ENCODE measurements at regions not wholly inside any gene's neighbourhood (a gene's known extent, or its start where the extent isn't known, plus 50 kb on each side); places are given as distances from the start of the nearest gene placed in this dataset.

GRCh38 chr15:95261546-95261945 is 1030.2 kb downstream of the MCTP2 start:
- DNase-seq: no peak
- Histone ChIP-seq H3K4me3 (ENCODE audit: insufficient read depth, low read depth, low read length) (no peak overlapping the region), H3K27me3 (ENCODE audit: control insufficient read depth, insufficient read depth, low read length) (no peaks in the 10 kb centered on the region), H3K36me3 (replicated peaks; ENCODE audit: control insufficient read depth, insufficient read depth, low read length) (no peaks in the 10 kb centered on the region)

GRCh38 chr15:95261968-95262367 is 1030.6 kb downstream of the MCTP2 start:
- DNase-seq: no peak
- no peaks in the 10 kb centered on the region for H3K27me3 ChIP-seq (ENCODE audit: control insufficient read depth, insufficient read depth, low read length)
- H3K36me3 ChIP-seq (replicated peaks; ENCODE audit: control insufficient read depth, insufficient read depth, low read length): no peaks in the 10 kb centered on the region
- no peak overlapping the region for H3K4me3 ChIP-seq (ENCODE audit: insufficient read depth, low read depth, low read length)

- Histone ChIP-seq H3K4me3 (ENCODE audit: insufficient read depth, low read depth, low read length) (no peak overlapping the region), H3K27me3 (ENCODE audit: control insufficient read depth, insufficient read depth, low read length) (no peaks in the 10 kb centered on the region), H3K36me3 (replicated peaks; ENCODE audit: control insufficient read depth, insufficient read depth, low read length) (no peaks in the 10 kb centered on the region)
- no peak for DNase-seq
Measured at GRCh38 chr15:95262866-95263564, 1031.7 kb downstream of the MCTP2 start.

DNA sequence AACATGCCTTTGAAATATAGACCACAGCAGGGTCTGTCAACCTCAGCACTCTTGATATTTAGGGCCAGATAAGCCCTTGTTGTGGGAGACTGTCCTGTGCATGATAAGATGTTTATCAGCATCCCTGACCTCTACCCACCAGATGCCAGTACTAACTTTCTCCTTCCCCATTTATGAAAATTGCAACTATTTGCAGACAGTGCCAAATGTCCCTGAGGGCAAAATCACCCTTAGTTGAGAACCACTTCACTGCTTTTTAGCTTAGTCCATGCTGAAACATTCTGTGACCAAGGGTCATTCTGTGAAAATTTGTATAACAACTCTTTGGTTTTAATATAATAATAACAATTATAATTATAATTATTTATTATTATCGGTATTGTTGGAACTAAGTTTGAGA is 1032.4 kb downstream of the MCTP2 start:
- no peak overlapping the region for H3K4me3 ChIP-seq (ENCODE audit: insufficient read depth, low read depth, low read length)
- no peak for DNase-seq
- no peaks in the 10 kb centered on the region for H3K27me3 ChIP-seq (ENCODE audit: control insufficient read depth, insufficient read depth, low read length)
- H3K36me3 ChIP-seq (replicated peaks; ENCODE audit: control insufficient read depth, insufficient read depth, low read length): no peaks in the 10 kb centered on the region

- Histone ChIP-seq H3K27me3 (ENCODE audit: control insufficient read depth, insufficient read depth, low read length) (no peaks in the 10 kb centered on the region), H3K36me3 (replicated peaks; ENCODE audit: control insufficient read depth, insufficient read depth, low read length) (no peaks in the 10 kb centered on the region), H3K4me3 (ENCODE audit: insufficient read depth, low read depth, low read length) (no peak overlapping the region)
- DNase-seq: no peak
Measured at GRCh38 chr15:95265419-95265997, 1034.1 kb downstream of the MCTP2 start.

DNA sequence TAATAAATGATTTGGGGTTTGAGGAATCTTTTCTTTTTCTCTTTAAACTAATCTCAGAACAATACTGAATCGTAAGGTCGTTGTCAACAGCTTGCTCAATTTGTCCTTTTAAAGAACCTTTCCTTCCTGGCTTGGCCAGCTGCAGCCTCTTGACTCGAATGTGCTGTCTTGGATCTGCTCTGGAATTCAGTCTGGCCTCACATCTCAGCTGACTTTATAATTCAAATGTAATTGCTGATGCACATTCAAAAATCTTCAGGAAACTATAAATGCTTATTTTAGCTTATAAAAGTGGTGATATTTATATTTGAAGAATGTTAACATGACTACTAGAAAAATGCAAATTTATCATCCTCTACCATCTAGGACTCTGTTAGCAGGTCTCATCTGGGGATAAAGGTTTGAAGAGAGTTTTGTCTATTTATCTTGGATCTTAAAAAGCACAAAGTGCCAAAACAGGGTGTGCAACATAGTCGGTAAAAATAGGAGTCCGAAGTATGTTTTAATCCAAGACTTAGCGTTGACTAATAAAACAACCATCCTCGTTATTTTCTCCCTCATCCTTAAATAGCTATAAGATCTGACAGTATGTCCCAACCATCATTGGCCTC is 1035.2 kb downstream of the MCTP2 start:
- no peak for DNase-seq
- Histone ChIP-seq H3K36me3 (replicated peaks; ENCODE audit: control insufficient read depth, insufficient read depth, low read length) (no peaks in the 10 kb centered on the region), H3K27me3 (ENCODE audit: control insufficient read depth, insufficient read depth, low read length) (no peaks in the 10 kb centered on the region), H3K4me3 (ENCODE audit: insufficient read depth, low read depth, low read length) (no peak overlapping the region)

DNA sequence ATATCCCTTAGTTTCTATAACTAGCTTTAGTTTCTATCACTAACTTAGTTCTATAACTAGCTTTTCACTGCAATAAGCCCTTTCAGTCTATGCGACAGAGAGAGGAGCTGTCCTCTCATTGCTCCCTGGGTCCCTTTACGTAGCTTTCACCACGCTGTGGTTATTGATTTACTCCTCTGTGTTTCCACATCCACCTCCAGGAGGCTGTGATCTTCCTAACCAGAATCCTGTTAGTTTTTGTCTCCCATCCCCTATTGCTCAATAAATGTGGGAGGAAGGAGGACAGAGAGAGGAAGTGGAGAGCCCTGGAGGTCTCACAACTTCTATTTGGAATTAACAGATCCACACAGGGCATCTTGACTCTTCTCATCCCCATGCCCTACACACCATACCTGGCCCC is 1036.1 kb downstream of the MCTP2 start:
- H3K27me3 ChIP-seq (ENCODE audit: control insufficient read depth, insufficient read depth, low read length): no peaks in the 10 kb centered on the region
- no peaks in the 10 kb centered on the region for H3K36me3 ChIP-seq (replicated peaks; ENCODE audit: control insufficient read depth, insufficient read depth, low read length)
- H3K4me3 ChIP-seq (ENCODE audit: insufficient read depth, low read depth, low read length): no peak overlapping the region
- DNase-seq: no peak

DNA sequence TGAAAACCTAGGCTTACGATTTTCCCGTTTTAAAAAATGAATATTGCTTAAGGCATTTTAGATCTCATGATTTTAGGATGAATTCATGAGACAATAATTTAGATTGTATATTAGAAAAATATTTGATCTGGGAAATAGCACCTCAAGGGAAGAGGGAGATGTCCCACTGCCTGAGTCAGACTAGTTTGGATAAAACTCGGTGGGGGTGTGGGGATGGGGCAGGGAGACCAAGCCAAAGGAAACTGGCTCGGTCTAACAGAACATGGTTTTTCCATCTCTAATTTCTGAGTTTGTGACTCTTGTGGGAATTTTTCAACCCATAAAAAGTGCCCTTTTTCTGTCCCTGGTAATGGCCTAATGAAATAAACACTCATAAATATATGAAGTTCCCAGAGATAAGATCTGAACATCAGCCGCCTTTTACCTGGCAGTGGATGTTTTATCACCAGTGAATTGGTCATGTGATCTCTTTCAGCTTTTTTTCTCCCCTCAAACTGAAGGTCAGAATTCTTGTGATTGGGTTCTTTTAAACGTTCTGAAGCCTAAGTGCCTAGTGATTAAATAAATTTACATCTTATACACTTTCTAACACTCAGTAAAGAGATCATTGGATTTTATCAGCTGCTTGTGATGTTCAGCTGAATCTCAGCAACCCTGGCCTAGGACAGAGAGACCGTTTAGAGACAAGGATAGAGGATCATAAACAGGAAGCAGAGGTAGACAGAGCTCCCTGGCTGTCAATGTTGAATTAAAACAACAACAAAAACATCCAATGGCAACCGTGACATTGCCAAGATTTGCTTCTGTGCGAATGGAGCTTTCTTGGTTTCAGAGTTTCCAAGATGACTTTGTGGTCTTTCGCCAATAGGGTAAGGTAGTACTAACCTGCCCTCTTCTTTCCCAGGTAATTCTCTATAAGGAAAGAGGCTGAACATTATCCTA is 1038.2 kb downstream of the MCTP2 start:
- Histone ChIP-seq H3K4me3 (ENCODE audit: insufficient read depth, low read depth, low read length) (no peak overlapping the region), H3K36me3 (replicated peaks; ENCODE audit: control insufficient read depth, insufficient read depth, low read length) (no peaks in the 10 kb centered on the region), H3K27me3 (ENCODE audit: control insufficient read depth, insufficient read depth, low read length) (no peaks in the 10 kb centered on the region)
- no peak for DNase-seq

- H3K27me3 ChIP-seq (ENCODE audit: control insufficient read depth, insufficient read depth, low read length): no peaks in the 10 kb centered on the region
- H3K36me3 ChIP-seq (replicated peaks; ENCODE audit: control insufficient read depth, insufficient read depth, low read length): no peaks in the 10 kb centered on the region
- DNase-seq: no peak
- no peak overlapping the region for H3K4me3 ChIP-seq (ENCODE audit: insufficient read depth, low read depth, low read length)
Measured at GRCh38 chr15:95274101-95274500, 1042.7 kb downstream of the MCTP2 start.

DNA sequence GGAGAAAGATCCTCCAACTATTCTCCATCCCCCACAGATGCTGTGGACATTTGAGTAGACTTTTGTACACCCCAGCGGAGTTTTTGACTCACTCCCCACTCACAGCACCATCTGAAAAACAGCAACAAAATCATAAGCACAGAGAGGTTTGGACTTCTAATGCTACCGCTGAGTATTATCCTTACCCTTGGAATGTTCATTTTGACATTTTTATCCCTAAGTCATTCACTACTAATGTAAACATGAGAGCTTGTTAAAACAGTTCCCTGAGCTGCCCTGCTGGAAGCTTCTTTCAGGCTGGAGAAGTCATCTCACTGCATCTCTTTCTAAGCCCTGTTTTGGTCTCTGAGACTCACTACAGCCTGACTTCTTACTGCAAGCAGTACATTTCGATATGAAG is 1045.9 kb downstream of the MCTP2 start:
- Histone ChIP-seq H3K36me3 (replicated peaks; ENCODE audit: control insufficient read depth, insufficient read depth, low read length) (no peaks in the 10 kb centered on the region), H3K4me3 (ENCODE audit: insufficient read depth, low read depth, low read length) (no peak overlapping the region), H3K27me3 (ENCODE audit: control insufficient read depth, insufficient read depth, low read length) (no peaks in the 10 kb centered on the region)
- DNase-seq: no peak

GRCh38 chr15:95278532-95279245 is 1047.3 kb downstream of the MCTP2 start:
- DNase-seq: no peak
- Histone ChIP-seq H3K27me3 (ENCODE audit: control insufficient read depth, insufficient read depth, low read length) (no peaks in the 10 kb centered on the region), H3K4me3 (ENCODE audit: insufficient read depth, low read depth, low read length) (no peak overlapping the region), H3K36me3 (replicated peaks; ENCODE audit: control insufficient read depth, insufficient read depth, low read length) (no peaks in the 10 kb centered on the region)

- DNase-seq: no peak
- Histone ChIP-seq H3K36me3 (replicated peaks; ENCODE audit: control insufficient read depth, insufficient read depth, low read length) (no peaks in the 10 kb centered on the region), H3K4me3 (ENCODE audit: insufficient read depth, low read depth, low read length) (no peak overlapping the region), H3K27me3 (ENCODE audit: control insufficient read depth, insufficient read depth, low read length) (no peaks in the 10 kb centered on the region)
Measured at GRCh38 chr15:95279277-95280019, 1048.1 kb downstream of the MCTP2 start.

- Histone ChIP-seq H3K36me3 (replicated peaks; ENCODE audit: control insufficient read depth, insufficient read depth, low read length) (no peaks in the 10 kb centered on the region), H3K4me3 (ENCODE audit: insufficient read depth, low read depth, low read length) (no peak overlapping the region), H3K27me3 (ENCODE audit: control insufficient read depth, insufficient read depth, low read length) (no peaks in the 10 kb centered on the region)
- no peak for DNase-seq
Measured at GRCh38 chr15:95280711-95281110, 1049.3 kb downstream of the MCTP2 start.

- Histone ChIP-seq H3K27me3 (ENCODE audit: control insufficient read depth, insufficient read depth, low read length) (no peaks in the 10 kb centered on the region), H3K4me3 (ENCODE audit: insufficient read depth, low read depth, low read length) (no peak overlapping the region)
- no peak for DNase-seq
Measured at GRCh38 chr15:95281470-95281869, 1049.0 kb upstream of the NR2F2 start.

More at GRCh38 chr15:95281470-95281869, 1049.0 kb upstream of the NR2F2 start:
- no peaks in the 10 kb centered on the region for H3K36me3 ChIP-seq (replicated peaks; ENCODE audit: control insufficient read depth, insufficient read depth, low read length)
